Thymus (tissue), 11 donors: ENCODE measurements at regions not wholly inside any gene's neighbourhood (a gene's known extent, or its start where the extent isn't known, plus 50 kb on each side); places are given as distances from the start of the nearest gene placed in this dataset.
"Not testable (repeated sequence)": the region's sequence is repeated elsewhere in the genome, so short reads cannot be mapped to it uniquely, and the experiment has no call there.

Experiments used
- DNase-seq, 9 donors: peaks; one replicate each; pipeline ENCODE4 v3.0.0-alpha.2; 2013; ENCODE audit warnings: low spot score in 9 of 9, low read depth in 6 of 9, missing footprints in 1 of 9
- H3K27ac ChIP-seq, 2 donors: one replicate each; pipeline ENCODE4 v1.5.1; 2013; ENCODE audit warnings: control low read depth in 1 of 2, low read depth in 1 of 2, low read length in 1 of 2, mild to moderate bottlenecking in 1 of 2, moderate library complexity in 1 of 2
- H3K27me3 ChIP-seq, 2 donors: one replicate each; pipeline ENCODE4 v1.5.1; 2013; ENCODE audit warnings: low read length in 1 of 2; ENCODE audit not compliant: control insufficient read depth in 2 of 2, insufficient read depth in 1 of 2
- H3K36me3 ChIP-seq, 2 donors: one replicate each; pipeline ENCODE4 v1.5.1; 2013; ENCODE audit warnings: low read length in 1 of 2, mild to moderate bottlenecking in 1 of 2, moderate library complexity in 1 of 2; ENCODE audit not compliant: control insufficient read depth in 2 of 2, insufficient read depth in 2 of 2
- H3K4me1 ChIP-seq, 2 donors: one replicate each; pipeline ENCODE4 v1.5.1; 2013; ENCODE audit warnings: low read length in 2 of 2; ENCODE audit not compliant: control insufficient read depth in 2 of 2, insufficient read depth in 2 of 2
- H3K4me3 ChIP-seq, 2 donors: one replicate each; pipeline ENCODE4 v1.5.1; 2013; ENCODE audit warnings: low read length in 2 of 2, control low read depth in 1 of 2, mild to moderate bottlenecking in 1 of 2
- H3K9me3 ChIP-seq, 2 donors: one replicate each; pipeline ENCODE4 v1.5.1; 2013; ENCODE audit warnings: low read length in 1 of 2, mild to moderate bottlenecking in 1 of 2; ENCODE audit not compliant: control insufficient read depth in 2 of 2, insufficient read depth in 1 of 2
- WGBS: extraction: QIAGEN DNeasy Blood & Tissue Kit; methylation state at CpG from one replicate; pipeline ENCODE4 v1.1.7; 2013; 5-methylcytosine and 5-hydroxymethylcytosine counted together
- donor health status: healthy.

DNA sequence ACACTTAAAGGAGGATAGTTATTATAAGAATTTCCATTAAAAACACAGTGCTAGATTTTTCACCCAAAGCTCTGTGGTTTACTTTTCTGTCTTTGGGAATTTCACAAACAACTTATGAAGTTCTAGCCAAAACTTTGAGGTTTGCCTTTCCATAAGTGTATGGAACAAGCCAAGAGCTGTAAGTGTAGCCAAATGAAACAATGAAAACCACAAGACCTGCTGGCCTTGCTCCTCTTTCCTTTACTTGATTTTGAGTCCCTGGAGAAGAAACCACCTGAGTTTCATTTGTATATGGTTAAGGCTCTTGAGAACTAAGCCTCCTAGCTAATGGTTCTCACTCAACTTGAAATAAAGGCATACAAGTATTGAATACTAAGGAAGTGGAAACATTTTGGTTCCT, 365.3 kb upstream of the EPHA3 start:
- no peaks in the 10 kb centered on the region for H3K4me1 ChIP-seq
- peaks cover 0 to 4% of the 10 kb centered on the region in 2 donors for H3K9me3 ChIP-seq
- no peak for DNase-seq
- H3K4me3 ChIP-seq = no peak overlapping the region
- H3K27me3 ChIP-seq = no peaks in the 10 kb centered on the region
- no peak overlapping the region for H3K27ac ChIP-seq
- no peaks in the 10 kb centered on the region for H3K36me3 ChIP-seq

DNA sequence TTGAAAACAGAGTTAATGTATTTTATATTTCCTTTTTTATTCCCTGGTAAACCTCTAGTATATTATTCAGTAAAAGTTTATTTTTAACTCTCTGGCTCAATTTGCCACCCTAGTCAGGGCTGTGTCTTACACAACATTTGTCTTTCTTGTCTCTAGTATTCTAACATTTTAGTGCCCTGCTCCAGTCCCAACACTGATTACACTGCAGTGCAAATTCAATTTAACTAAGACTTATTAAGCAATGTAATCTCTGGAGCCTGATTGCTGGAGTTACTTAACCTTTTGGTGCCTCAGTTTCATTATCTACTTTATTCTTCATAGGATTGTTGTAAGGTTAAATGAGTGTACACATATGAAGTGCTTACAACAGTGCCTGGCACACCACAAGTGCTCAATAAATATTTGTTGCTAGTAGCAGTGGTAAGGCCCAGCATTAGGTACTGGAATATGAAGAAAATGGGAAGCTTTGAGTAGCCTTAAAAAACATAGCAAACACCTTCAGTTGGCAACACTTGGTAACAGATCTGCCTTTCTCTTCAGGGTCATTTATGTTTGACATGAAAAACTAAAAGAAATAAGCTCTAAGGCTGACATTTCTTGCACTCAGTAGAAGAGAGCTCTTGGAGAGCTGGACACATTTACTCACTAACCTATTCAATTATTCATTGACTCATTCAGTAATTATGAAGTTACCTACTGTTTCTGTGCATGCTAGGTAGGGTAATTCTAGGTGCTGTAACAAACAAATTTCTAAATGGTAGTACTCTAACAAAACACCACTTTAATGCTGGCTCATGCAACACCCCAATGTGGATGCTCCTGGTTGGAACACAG, 364.5 kb upstream of the EPHA3 start:
- Histone ChIP-seq H3K27ac (no peak overlapping the region), H3K36me3 (no peaks in the 10 kb centered on the region), H3K4me3 (no peak overlapping the region), H3K4me1 (no peaks in the 10 kb centered on the region), H3K27me3 (no peaks in the 10 kb centered on the region), H3K9me3 (peaks cover 0 to 8% of the 10 kb centered on the region in 2 donors)
- no peak for DNase-seq

DNA sequence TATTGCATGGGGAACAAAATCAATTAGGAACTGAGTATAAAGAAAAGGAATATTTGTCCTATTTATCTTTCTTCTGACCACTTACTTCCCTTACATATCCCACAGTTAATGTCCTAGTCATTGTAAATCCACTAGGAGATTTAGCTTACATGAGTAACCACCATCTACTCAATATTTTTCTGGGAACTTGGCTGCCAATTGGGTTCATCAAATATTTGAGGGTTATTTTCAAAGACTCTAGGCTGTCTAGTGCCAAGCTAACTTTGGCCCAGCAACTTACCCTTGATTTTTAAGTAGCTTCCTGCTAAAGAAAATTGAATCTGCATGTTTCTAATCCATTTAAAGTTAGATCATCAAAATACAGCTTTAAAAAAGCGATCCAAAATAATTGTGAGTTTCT, 362.5 kb upstream of the EPHA3 start:
- Histone ChIP-seq H3K27ac (no peak overlapping the region), H3K27me3 (no peaks in the 10 kb centered on the region), H3K4me1 (no peaks in the 10 kb centered on the region), H3K36me3 (no peaks in the 10 kb centered on the region), H3K9me3 (peaks cover 0 to 8% of the 10 kb centered on the region in 2 donors), H3K4me3 (no peak overlapping the region)
- DNase-seq = no peak
- WGBS = 91% methylated on average over 1 of the region's 1 CpG

DNA sequence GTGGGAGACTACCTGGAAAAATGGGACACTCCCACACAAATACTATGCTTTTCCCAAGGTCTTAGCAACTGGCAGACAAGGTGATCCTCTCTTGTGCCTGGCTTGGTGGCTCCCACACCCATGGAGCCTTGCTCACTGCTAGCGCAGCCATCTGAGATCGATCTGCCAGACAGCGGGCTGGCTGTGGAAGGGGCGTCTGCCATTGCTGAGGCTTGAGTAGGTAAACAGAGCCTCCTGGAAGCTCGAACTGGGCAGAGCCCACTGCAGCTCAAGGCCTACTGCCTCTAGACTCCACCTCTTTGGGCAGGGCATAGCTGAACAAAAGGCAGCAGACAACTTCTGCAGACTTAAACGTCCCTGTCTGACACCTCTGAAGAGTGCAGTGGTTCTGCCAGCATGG, 360.3 kb upstream of the EPHA3 start:
- not testable (repeated sequence) for H3K9me3 ChIP-seq, DNase-seq, H3K4me1 ChIP-seq, H3K27ac ChIP-seq, H3K36me3 ChIP-seq, H3K4me3 ChIP-seq, H3K27me3 ChIP-seq
- 89% methylated on average over 6 of the region's 6 CpGs for WGBS

DNA sequence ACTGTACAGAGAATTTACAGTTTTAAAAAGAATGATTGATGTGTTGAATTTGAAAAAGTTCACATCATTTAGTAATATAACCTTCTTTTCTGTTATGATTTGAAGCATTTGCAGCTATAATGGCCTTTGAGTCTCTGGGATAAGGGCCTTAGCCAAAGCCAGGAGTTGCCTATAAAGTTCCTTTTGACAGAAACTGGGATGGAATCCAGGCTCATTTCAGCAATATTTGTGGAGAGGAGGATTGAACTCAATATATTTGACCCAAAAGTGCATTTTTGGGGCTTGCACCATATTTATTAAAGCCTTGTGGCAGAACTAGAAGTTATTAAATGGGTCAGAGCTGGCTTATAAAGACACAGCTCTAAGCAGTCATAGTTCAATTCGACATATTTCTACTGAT, 348.7 kb upstream of the EPHA3 start:
- Histone ChIP-seq H3K27ac (no peak overlapping the region), H3K4me1 (no peaks in the 10 kb centered on the region), H3K27me3 (no peaks in the 10 kb centered on the region), H3K36me3 (no peaks in the 10 kb centered on the region), H3K9me3 (no peaks in the 10 kb centered on the region), H3K4me3 (no peak overlapping the region)
- no peak for DNase-seq
- 55% methylated on average over 1 of the region's 1 CpG for WGBS

DNA sequence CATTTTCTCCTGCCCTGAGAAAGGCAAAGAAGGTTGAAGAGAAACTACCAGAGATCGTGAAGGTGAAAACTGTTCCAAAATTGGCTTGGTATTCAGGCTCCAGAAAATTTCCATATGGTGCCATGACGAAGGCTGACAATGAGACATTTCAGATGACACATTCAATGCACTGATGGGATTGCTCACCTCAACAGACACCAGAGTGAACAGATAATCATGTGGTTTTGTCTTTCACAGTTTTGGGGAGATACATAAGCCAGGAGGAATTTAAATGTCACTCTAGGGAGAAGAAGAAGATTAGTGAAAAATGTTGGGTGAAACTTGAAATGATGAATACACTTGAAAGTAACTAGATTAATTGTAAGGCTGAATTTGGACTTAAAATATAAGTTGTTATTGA, 339.7 kb upstream of the EPHA3 start:
- H3K4me1 ChIP-seq = no peaks in the 10 kb centered on the region
- WGBS = 91% methylated on average over 2 of the region's 2 CpGs
- no peak overlapping the region for H3K27ac ChIP-seq
- H3K27me3 ChIP-seq = no peaks in the 10 kb centered on the region
- no peak for DNase-seq
- no peaks in the 10 kb centered on the region for H3K36me3 ChIP-seq
- peaks cover 0 to 2% of the 10 kb centered on the region in 2 donors for H3K9me3 ChIP-seq
- H3K4me3 ChIP-seq = no peak overlapping the region

DNA sequence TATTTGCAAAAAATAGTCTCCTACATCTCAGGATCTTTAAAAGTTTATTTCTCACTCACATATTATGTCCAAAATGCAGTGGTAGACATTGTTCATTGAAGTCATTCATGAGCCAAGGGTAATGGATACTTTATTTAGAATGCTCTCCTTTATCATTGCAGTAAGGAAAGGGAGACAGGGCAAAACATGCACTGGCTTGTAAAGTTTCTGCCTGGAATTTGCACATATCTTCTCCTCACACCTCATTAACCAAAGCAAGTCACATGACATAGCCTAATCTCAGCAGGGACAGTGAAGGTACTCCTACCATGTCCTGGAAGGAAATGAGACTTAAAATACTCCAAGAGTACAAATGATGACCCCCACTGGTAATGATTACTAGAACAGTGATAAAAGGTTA, 333.7 kb upstream of the EPHA3 start:
- H3K4me3 ChIP-seq = no peak overlapping the region
- no peaks in the 10 kb centered on the region for H3K36me3 ChIP-seq

DNA sequence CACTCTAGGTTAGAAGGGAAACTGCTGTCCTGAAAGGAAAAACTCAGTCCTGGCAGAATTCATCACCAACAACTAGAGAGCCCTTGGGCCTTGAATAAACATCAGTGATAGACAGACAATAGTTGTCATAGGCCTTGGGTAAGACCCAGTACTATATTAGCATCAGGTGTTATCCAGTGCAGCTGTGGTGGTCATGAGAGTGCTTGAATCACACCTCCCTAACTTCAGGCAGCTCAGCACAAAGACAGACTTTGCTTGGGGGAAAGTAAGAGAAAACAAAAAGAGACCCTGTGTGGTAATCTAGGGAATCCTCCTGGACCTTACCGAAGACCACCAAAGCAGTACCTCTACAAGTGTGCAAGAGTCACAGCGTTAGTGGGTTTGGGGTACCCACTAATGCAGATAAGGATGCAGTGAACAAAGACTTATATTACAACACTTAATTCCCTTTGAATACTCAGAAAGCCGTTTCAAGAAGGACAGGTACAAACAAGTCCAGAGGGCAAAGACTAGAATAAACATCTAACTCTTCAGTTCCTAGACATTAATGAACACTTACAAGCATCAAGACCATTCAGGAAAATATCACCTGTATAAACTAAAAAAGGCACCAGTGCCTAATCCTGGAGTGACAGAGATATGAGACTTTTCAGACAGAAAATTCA, 332.3 kb upstream of the EPHA3 start:
- H3K36me3 ChIP-seq = no peaks in the 10 kb centered on the region
- no peak for DNase-seq
- no peak overlapping the region for H3K27ac ChIP-seq
- H3K27me3 ChIP-seq = no peaks in the 10 kb centered on the region
- 92% methylated on average over 3 of the region's 3 CpGs for WGBS
- no peaks in the 10 kb centered on the region for H3K9me3 ChIP-seq
- H3K4me1 ChIP-seq = no peaks in the 10 kb centered on the region
- no peak overlapping the region for H3K4me3 ChIP-seq

More for the DNA sequence above, 333.7 kb upstream of the EPHA3 start:
- Histone ChIP-seq H3K4me1 (no peaks in the 10 kb centered on the region), H3K27ac (no peak overlapping the region), H3K9me3 (no peaks in the 10 kb centered on the region), H3K27me3 (no peaks in the 10 kb centered on the region)
- no peak for DNase-seq

DNA sequence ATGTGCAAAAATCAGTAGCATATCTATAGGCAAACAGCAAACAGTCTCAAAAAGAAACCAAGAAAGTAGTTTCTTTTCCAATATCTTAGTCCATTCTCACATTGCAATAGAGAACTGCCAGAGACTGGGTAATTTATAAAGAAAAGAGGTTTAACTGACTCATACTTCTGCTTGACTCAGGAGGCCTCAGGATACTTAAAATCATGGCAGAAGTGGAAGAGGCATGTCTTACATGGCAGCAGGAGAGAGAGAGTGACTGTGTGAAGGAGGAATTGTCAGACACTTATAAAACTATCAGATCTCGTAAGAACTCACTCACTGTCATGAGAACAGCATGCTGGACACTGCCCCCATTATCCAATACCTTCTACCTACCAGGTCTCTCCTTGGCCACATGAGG, 327.9 kb upstream of the EPHA3 start:
- Histone ChIP-seq H3K36me3 (no peaks in the 10 kb centered on the region), H3K4me1 (no peaks in the 10 kb centered on the region), H3K4me3 (no peak overlapping the region), H3K27ac (no peak overlapping the region), H3K27me3 (no peaks in the 10 kb centered on the region), H3K9me3 (no peaks in the 10 kb centered on the region)
- DNase-seq = no peak
- WGBS = 69% methylated on average over 1 of the region's 1 CpG
